ENCODE measurements at regions not wholly inside any gene's neighbourhood (a gene's known extent, or its start where the extent isn't known, plus 50 kb on each side); places are given as distances from the start of the nearest gene placed in this dataset.
"Not testable (repeated sequence)": the region's sequence is repeated elsewhere in the genome, so short reads cannot be mapped to it uniquely, and the experiment has no call there.

DNA sequence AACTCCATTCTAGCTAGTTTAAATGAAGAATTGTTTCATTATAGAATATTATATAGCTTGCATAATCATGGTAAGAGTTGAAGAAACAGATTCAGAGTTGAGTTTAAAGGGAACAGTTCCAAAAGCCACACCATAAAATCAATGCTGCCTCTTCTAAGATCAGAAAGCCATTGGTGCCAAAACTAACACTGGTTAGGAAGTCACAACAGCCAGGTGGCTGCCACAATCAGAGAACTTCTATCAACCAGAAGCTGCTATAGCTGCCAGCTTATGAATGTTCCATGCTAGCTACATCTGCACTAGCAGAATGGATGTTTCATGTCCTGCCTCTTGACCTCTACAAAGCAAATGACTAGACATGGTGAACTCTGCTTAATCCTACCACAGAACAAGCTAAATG, 583.1 kb upstream of the LRRN3 start (continued):
- TF ChIP-seq, protein P1, sequence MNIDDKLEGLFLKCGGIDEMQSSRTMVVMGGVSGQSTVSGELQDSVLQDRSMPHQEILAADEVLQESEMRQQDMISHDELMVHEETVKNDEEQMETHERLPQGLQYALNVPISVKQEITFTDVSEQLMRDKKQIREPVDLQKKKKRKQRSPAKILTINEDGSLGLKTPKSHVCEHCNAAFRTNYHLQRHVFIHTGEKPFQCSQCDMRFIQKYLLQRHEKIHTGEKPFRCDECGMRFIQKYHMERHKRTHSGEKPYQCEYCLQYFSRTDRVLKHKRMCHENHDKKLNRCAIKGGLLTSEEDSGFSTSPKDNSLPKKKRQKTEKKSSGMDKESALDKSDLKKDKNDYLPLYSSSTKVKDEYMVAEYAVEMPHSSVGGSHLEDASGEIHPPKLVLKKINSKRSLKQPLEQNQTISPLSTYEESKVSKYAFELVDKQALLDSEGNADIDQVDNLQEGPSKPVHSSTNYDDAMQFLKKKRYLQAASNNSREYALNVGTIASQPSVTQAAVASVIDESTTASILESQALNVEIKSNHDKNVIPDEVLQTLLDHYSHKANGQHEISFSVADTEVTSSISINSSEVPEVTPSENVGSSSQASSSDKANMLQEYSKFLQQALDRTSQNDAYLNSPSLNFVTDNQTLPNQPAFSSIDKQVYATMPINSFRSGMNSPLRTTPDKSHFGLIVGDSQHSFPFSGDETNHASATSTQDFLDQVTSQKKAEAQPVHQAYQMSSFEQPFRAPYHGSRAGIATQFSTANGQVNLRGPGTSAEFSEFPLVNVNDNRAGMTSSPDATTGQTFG (tag by site-specific recombination; IDR thresholded peaks at IDR 0.05; ENCODE audit: borderline replicate concordance) = no peak
- TF ChIP-seq HOXC10 (CRISPR knock-in tag; IDR thresholded peaks at IDR 0.05) (no peak), PRDM1 (tag by site-specific recombination; IDR thresholded peaks at IDR 0.05) (no peak)

DNA sequence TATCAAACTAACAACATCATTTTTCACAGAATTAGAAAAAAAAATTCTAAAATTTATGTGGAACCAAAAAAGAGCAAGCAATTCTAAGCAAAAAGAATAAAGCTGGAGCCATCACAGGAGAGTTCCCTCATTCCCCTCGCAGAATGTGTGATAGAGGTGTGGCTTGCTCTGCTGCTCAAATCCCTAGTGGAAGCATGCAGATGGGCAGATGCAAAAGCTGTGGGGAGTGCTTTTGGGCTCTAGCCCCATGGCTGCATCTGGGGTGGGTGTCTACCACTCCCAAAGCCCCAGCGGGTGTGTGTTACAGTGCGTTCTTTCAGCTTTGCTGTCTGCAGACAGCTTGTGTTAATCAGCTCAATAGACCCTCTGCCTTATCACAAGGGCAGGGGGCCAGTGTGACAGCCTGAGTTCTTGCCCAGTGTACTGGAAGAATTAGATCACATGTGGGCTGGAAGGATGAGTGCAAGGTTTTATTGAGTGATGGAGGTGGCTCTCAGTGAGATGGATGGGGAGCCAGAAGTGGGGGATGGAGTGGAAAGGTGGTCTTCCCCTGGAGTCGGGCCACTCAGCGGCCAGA, 575.9 kb upstream of the LRRN3 start:
- H3K36me3 ChIP-seq (ENCODE audit: control insufficient read depth in 2 of 2, insufficient read depth in 1 of 2, low read length in 2 of 2); H3K4me1 ChIP-seq (ENCODE audit: control insufficient read depth, insufficient read depth, low read length); H3K27ac ChIP-seq (ENCODE audit: extremely low read depth, low read depth, low read length); H3K9me3 ChIP-seq (ENCODE audit: control insufficient read depth, insufficient read depth, low read depth, low read length); POLR2A ChIA-PET; H3K4me3 ChIP-seq (ENCODE audit: low read depth, low read length); CTCF ChIA-PET: not testable (repeated sequence)

DNA sequence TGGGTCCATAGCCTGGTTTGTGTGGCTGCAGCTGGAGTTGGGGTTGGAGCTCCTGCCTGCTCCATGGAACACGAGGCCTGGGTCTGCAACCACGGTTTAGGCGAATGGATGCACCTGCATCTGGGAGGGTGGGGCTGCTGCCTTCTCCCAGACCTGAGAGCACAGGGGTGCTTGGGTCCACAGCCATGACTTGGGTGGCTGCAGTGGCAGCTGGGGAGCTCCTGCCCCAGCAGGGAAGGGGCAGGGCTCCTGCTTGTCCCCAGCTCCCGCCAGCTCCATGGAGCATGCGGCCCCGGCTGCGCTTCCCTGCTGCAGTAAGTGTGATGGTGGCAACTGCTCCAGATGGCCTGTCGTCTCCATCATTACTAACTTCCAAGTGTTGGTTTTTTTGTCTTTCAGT, 571.1 kb upstream of the LRRN3 start:
- H3K4me1 ChIP-seq (ENCODE audit: control insufficient read depth, insufficient read depth, low read length) = no peaks in the 10 kb centered on the region
- no peaks in the 10 kb centered on the region for H3K36me3 ChIP-seq (ENCODE audit: control insufficient read depth in 2 of 2, insufficient read depth in 1 of 2, low read length in 2 of 2)
- TF ChIP-seq GLI2 (tag by site-specific recombination; IDR thresholded peaks at IDR 0.05; ENCODE audit: borderline replicate concordance, low read depth) (no peak), ZNF610 (tag by site-specific recombination; IDR thresholded peaks at IDR 0.05; ENCODE audit: borderline replicate concordance) (no peak), ZNF558 (tag by site-specific recombination; IDR thresholded peaks at IDR 0.05) (no peak), ZNF707 (tag by site-specific recombination; IDR thresholded peaks at IDR 0.05) (no peak), ZNF514 (tag by site-specific recombination; IDR thresholded peaks at IDR 0.05) (no peak), ZNF768 (tag by site-specific recombination; IDR thresholded peaks at IDR 0.05) (no peak), ZNF555 (tag by site-specific recombination; conservative IDR thresholded peaks at IDR 0.05) (no peak), ZFP69B (tag by site-specific recombination; IDR thresholded peaks at IDR 0.05) (no peak), SETDB1 (IDR thresholded peaks at IDR 0.05; ENCODE audit: insufficient read length, low read length) (no peak), GLIS2 (tag by site-specific recombination; IDR thresholded peaks at IDR 0.05) (no peak), ZNF239 (tag by site-specific recombination; IDR thresholded peaks at IDR 0.05) (no peak)
- TF ChIP-seq, protein P2, sequence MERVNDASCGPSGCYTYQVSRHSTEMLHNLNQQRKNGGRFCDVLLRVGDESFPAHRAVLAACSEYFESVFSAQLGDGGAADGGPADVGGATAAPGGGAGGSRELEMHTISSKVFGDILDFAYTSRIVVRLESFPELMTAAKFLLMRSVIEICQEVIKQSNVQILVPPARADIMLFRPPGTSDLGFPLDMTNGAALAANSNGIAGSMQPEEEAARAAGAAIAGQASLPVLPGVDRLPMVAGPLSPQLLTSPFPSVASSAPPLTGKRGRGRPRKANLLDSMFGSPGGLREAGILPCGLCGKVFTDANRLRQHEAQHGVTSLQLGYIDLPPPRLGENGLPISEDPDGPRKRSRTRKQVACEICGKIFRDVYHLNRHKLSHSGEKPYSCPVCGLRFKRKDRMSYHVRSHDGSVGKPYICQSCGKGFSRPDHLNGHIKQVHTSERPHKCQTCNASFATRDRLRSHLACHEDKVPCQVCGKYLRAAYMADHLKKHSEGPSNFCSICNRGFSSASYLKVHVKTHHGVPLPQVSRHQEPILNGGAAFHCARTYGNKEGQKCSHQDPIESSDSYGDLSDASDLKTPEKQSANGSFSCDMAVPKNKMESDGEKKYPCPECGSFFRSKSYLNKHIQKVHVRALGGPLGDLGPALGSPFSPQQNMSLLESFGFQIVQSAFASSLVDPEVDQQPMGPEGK (tag by site-specific recombination; IDR thresholded peaks at IDR 0.05) = no peak
- H3K9me3 ChIP-seq (ENCODE audit: control insufficient read depth, insufficient read depth, low read depth, low read length) = no peaks in the 10 kb centered on the region
- ChIA-PET CTCF (no interaction called here), POLR2A (no interaction called here)
- H3K4me3 ChIP-seq (ENCODE audit: low read depth, low read length) = no peak overlapping the region
- no peak overlapping the region for H3K27ac ChIP-seq (ENCODE audit: extremely low read depth, low read depth, low read length)

DNA sequence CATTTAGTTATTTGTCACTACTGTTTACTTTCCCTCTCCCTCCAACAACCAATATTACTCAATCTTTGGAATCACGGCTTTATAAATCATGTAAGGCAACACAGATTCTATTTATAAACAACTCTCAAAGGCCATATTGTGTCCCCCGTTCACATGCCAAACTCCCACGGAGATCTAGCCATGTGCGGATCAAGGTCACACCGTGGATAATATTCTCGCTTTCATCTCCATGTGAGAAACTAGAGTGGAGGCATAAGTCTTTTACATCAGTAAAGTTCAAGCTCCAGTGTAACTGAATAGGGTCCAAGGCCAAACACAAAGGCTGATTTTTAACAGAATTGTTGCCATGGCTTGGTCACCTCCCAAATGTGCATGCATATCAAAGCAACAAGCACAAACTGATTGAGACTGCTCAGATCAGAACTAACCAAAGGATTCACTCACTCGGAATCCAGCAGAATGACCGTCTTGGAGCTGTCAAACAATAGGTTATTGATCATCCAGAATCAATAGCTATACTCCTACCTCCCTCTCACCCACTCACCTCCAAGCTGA, 569.5 kb upstream of the LRRN3 start:
- H3K4me3 ChIP-seq (ENCODE audit: low read depth, low read length) = no peak overlapping the region
- ChIA-PET POLR2A (no interaction called here), CTCF (interaction anchor here (0.7 kb wide), 1 partner anchor 1902 kb away, joined by 3 read pairs; no protein-coding TSS in a partner anchor)
- H3K27ac ChIP-seq (ENCODE audit: extremely low read depth, low read depth, low read length) = no peak overlapping the region
- H3K9me3 ChIP-seq (ENCODE audit: control insufficient read depth, insufficient read depth, low read depth, low read length) = no peaks in the 10 kb centered on the region
- no peaks in the 10 kb centered on the region for H3K4me1 ChIP-seq (ENCODE audit: control insufficient read depth, insufficient read depth, low read length)
- no peaks in the 10 kb centered on the region for H3K36me3 ChIP-seq (ENCODE audit: control insufficient read depth in 2 of 2, insufficient read depth in 1 of 2, low read length in 2 of 2)
- TF ChIP-seq ZBTB17 (tag by site-specific recombination; IDR thresholded peaks at IDR 0.05) (no peak), ZNF677 (tag by site-specific recombination; IDR thresholded peaks at IDR 0.05) (no peak), ZNF292 (tag by site-specific recombination; IDR thresholded peaks at IDR 0.05; ENCODE audit: borderline replicate concordance, low read depth) (no peak), ZNF174 (tag by site-specific recombination; IDR thresholded peaks at IDR 0.05) (no peak), ZNF335 (tag by site-specific recombination; conservative IDR thresholded peaks at IDR 0.05) (no peak), ZNF571 (tag by site-specific recombination; IDR thresholded peaks at IDR 0.05) (no peak), ZNF221 (tag by site-specific recombination; IDR thresholded peaks at IDR 0.05; ENCODE audit: borderline replicate concordance) (no peak)
- TF ChIP-seq, protein P3, sequence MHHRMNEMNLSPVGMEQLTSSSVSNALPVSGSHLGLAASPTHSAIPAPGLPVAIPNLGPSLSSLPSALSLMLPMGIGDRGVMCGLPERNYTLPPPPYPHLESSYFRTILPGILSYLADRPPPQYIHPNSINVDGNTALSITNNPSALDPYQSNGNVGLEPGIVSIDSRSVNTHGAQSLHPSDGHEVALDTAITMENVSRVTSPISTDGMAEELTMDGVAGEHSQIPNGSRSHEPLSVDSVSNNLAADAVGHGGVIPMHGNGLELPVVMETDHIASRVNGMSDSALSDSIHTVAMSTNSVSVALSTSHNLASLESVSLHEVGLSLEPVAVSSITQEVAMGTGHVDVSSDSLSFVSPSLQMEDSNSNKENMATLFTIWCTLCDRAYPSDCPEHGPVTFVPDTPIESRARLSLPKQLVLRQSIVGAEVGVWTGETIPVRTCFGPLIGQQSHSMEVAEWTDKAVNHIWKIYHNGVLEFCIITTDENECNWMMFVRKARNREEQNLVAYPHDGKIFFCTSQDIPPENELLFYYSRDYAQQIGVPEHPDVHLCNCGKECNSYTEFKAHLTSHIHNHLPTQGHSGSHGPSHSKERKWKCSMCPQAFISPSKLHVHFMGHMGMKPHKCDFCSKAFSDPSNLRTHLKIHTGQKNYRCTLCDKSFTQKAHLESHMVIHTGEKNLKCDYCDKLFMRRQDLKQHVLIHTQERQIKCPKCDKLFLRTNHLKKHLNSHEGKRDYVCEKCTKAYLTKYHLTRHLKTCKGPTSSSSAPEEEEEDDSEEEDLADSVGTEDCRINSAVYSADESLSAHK (tag by site-specific recombination; IDR thresholded peaks at IDR 0.05) = no peak
